Thoracic aorta (tissue), 2 donors: ENCODE measurements at regions not wholly inside any gene's neighbourhood (a gene's known extent, or its start where the extent isn't known, plus 50 kb on each side); places are given as distances from the start of the nearest gene placed in this dataset.

Experiments
- ATAC-seq: fragments of 150-250 bp; one replicate; pipeline ENCODE4 v1.8.0; 2017; ENCODE audit warnings: low read depth; ENCODE audit not compliant: insufficient number of reproducible peaks, low FRiP score
- DNase-seq: peaks from one replicate; pipeline ENCODE4 v3.0.0-alpha.2; 2020; ENCODE audit warnings: low spot score
- H3K27ac ChIP-seq, 2 donors: fragments of 200-600 bp; sonication (generic); 1 replicate in 1 of 2; 2 replicates in 1 of 2; pipeline ENCODE4 v1.5.1; 2016; ENCODE audit warnings: mild to moderate bottlenecking in 2 of 2, moderate library complexity in 2 of 2
- H3K27me3 ChIP-seq: fragments of 200-600 bp; sonication (generic); replicated peaks from 2 replicates; pipeline ENCODE4 v1.6.0; 2016; ENCODE audit warnings: mild to moderate bottlenecking; ENCODE audit not compliant: insufficient read depth
- H3K36me3 ChIP-seq: fragments of 200-600 bp; sonication (generic); one replicate; pipeline ENCODE4 v1.5.1; 2016
- H3K4me1 ChIP-seq, 2 donors: fragments of 200-600 bp; sonication (generic); 1 replicate in 1 of 2; 2 replicates in 1 of 2; pipeline versions ENCODE4 v1.5.1 to v1.6.0; 2016; ENCODE audit warnings: low read depth in 2 of 2, mild to moderate bottlenecking in 1 of 2; ENCODE audit not compliant: control insufficient read depth in 1 of 2
- H3K4me3 ChIP-seq: fragments of 200-600 bp; sonication (generic); 2 replicates; pipeline ENCODE4 v1.5.1; 2016; ENCODE audit warnings: mild to moderate bottlenecking
- H3K9me3 ChIP-seq: fragments of 200-600 bp; sonication (generic); 2 replicates; pipeline ENCODE4 v1.5.1; 2016
- CTCF ChIP-seq: fragments of 200-600 bp; sonication (generic); IDR thresholded peaks from one replicate; pipeline ENCODE4 v1.5.1; 2019; ENCODE audit warnings: antibody characterized with exemption

- no peak for TF ChIP-seq CTCF
- Histone ChIP-seq H3K27ac (no peak overlapping the region), H3K4me1 (no peaks in the 10 kb centered on the region), H3K36me3 (no peaks in the 10 kb centered on the region), H3K27me3 (no peaks in the 10 kb centered on the region), H3K4me3 (no peak overlapping the region), H3K9me3 (no peaks in the 10 kb centered on the region)
- ATAC-seq = no peak
- no peak for DNase-seq
Observed at GRCh38 chr14:76599141-76599540, 162.1 kb upstream of the VASH1 start.

DNA sequence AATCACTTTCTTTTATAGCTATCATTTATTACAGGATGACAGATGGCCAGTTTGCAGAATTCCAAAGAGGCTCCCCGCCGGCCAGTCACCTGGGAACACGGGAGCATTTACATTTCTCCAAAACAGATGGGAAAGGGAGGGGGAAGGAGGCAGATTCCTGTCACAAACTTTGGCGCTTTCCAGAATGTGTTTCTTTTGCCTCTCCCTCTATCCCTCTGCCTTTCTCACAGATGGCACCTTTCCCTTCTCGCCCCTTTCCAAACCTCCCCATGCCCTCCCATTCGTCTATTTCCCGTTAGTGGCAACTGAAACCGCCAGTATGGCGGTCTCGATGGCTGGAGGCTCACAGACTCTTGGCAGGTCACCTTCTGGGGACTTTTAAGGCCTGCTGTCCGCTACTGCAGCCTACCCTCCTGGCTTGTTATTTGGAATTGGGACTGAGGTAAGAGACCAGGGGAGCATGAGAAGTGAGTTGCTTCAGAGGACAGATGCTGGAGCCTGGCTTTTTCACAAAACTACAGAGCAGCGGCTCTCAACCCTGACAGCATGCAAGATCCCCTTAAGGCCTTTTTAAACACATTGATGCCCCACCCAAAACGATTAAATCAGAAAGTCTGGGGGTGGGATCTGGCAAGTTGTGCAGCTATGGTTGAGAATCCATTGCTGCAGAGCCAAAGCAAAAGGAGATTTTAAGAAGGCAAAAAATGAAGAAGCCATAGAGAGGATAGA lies 161.5 kb upstream of the VASH1 start:
- DNase-seq = no peak

DNA sequence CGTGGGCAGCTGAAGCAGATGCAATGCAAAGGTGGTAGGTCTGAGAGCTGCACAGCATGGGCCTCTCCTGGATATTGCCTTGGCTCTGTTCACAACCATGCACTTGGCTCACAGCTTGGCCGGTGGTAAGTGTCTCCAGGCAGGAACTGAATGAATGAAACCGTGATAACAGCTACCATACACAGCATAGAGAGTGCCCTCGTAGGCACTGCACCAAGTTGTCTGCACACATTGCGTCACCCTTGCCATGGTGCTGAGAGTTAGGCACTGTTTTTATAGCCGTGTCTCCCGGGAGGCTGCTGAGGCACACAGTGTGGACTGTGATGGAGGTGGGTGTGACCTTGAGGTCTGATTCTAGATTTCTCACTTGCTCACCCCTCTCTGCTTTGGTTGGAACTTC lies 157.6 kb upstream of the VASH1 start:
- Histone ChIP-seq H3K27ac (no peak overlapping the region), H3K4me1 (no peaks in the 10 kb centered on the region), H3K27me3 (no peaks in the 10 kb centered on the region), H3K36me3 (no peaks in the 10 kb centered on the region), H3K4me3 (no peak overlapping the region), H3K9me3 (no peaks in the 10 kb centered on the region)
- no peak for TF ChIP-seq CTCF
- ATAC-seq (no peak), DNase-seq (no peak)

More for the DNA sequence above, 161.5 kb upstream of the VASH1 start:
- Histone ChIP-seq H3K27me3 (no peaks in the 10 kb centered on the region), H3K36me3 (no peaks in the 10 kb centered on the region), H3K27ac (no peak overlapping the region), H3K9me3 (no peaks in the 10 kb centered on the region), H3K4me3 (no peak overlapping the region), H3K4me1 (no peaks in the 10 kb centered on the region)
- ATAC-seq = no peak
- TF ChIP-seq CTCF = no peak

DNA sequence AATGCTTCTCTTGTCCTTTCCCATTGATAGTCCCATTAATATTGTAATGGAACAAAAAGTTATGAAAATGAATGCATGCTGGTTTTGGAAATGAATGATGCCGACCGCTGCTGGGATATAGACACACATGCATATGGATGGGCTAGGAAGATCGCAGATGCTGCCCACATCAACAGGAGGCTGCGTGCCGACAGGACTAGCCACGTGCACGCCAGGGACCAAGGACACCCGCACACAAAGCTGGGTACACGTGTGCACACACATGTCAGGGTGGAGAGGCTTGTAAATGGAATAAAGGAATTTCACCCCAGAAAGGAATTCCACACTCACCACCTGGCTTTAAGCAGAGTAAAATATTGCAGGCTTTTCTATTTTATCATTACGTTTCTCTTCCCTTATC lies 153.8 kb upstream of the VASH1 start:
- H3K27me3 ChIP-seq = no peaks in the 10 kb centered on the region
- H3K9me3 ChIP-seq = no peaks in the 10 kb centered on the region
- no peak for DNase-seq
- ATAC-seq = no peak
- H3K4me1 ChIP-seq = no peaks in the 10 kb centered on the region
- no peaks in the 10 kb centered on the region for H3K36me3 ChIP-seq
- H3K27ac ChIP-seq = no peak overlapping the region
- no peak overlapping the region for H3K4me3 ChIP-seq
- TF ChIP-seq CTCF = no peak

GRCh38 chr14:76612654-76613053 lies 148.6 kb upstream of the VASH1 start:
- H3K9me3 ChIP-seq = peaks cover 16% of the 10 kb centered on the region
- no peaks in the 10 kb centered on the region for H3K4me1 ChIP-seq
- H3K27ac ChIP-seq = no peak overlapping the region
- no peak for DNase-seq
- H3K27me3 ChIP-seq = no peaks in the 10 kb centered on the region
- no peak for TF ChIP-seq CTCF
- H3K36me3 ChIP-seq = no peaks in the 10 kb centered on the region
- ATAC-seq = no peak
- no peak overlapping the region for H3K4me3 ChIP-seq
